MG63 (cell line): ENCODE measurements at regions not wholly inside any gene's neighbourhood (a gene's known extent, or its start where the extent isn't known, plus 50 kb on each side); places are given as distances from the start of the nearest gene placed in this dataset.
"Not testable (repeated sequence)": the region's sequence is repeated elsewhere in the genome, so short reads cannot be mapped to it uniquely, and the experiment has no call there.

Source experiments
- DNase-seq: peaks from one replicate; pipeline ENCODE4 v3.0.0-alpha.2; 2020
- H3K27me3 ChIP-seq: fragments of 250-450 bp; sonication (Bioruptor Pico); 2 replicates; pipeline ENCODE4 v1.5.1; 2020; ENCODE audit warnings: mild to moderate bottlenecking, moderate library complexity
- H3K36me3 ChIP-seq: fragments of 250-450 bp; sonication (Bioruptor Pico); 2 replicates; pipeline ENCODE4 v1.5.1; 2020; ENCODE audit warnings: mild to moderate bottlenecking, moderate library complexity
- H3K4me3 ChIP-seq: fragments of 250-450 bp; sonication (Bioruptor Pico); 2 replicates; pipeline ENCODE4 v1.5.1; 2020; ENCODE audit warnings: mild to moderate bottlenecking, moderate library complexity
- H3K9me3 ChIP-seq: fragments of 250-450 bp; sonication (Bioruptor Pico); 2 replicates; pipeline ENCODE4 v1.5.1; 2020; ENCODE audit warnings: mild to moderate bottlenecking, moderate library complexity

DNA sequence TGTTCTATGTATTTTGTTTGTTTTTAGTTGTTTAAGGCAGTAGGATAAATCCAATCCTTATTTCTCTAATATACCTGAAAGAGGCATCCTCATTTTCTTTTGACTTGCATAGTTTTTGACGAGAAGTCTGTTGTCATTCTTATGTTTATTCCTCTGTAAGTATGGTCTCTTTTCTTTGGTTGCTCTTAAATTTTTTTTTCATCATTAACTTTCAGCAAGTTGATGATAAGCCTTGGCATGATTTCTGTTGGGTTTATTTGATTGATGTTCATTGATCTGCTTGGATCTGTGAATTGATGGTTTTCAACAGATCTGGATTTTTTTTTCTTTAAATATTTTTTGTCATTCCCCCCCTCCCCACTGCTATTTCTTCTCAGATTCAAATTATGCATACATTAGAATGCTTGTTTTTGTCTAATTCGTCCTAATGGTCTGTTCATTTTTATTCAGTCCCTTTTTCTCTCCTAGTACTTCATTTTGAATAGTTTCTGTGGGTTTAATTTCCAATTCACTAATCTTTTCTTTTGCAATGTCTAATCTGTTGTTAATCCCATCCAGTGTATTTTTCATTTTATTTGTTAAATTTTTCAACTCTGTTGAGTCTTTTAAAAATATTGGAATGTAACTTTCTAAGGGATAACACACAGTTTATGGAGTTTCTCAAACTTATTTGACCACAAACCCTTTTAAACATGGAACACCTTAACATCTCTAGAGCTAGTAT is 495.9 kb downstream of the CSNK1G3 start:
- no peak overlapping the region for H3K4me3 ChIP-seq
- H3K9me3 ChIP-seq: peaks cover 30% of the 10 kb centered on the region
- no peak for DNase-seq
- no peaks in the 10 kb centered on the region for H3K27me3 ChIP-seq
- no peaks in the 10 kb centered on the region for H3K36me3 ChIP-seq

DNA sequence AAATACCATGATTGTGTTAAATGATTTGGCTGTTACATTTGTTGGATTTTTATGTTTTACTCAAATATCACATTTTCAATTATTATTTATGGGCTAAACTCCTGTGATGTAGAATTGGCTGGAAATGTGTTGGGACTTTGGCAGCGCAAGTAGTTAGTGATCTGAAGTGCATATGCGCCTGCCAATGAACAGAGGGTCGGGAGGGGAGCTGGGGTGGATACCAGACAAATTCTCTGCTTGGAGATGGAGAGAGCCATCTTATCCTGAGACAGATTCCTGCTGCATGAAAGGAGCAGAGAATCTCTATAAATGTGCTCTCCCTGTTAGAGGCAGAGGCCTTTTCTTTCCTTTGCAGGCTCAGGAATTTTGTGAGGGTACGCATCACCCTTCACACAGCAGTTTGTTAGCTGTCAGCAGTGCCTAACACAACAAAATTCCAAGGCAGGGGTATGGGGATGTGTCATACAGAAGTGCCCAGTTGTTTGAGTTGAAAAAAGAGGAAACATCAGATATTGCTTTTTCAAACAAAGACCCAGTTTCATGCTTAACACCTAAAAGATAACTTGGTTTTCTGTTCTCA is 489.1 kb downstream of the CSNK1G3 start:
- Histone ChIP-seq H3K36me3 (no peaks in the 10 kb centered on the region), H3K27me3 (no peaks in the 10 kb centered on the region), H3K9me3 (peaks cover 2% of the 10 kb centered on the region; the same call in 1 of the 2 replicates), H3K4me3 (no peak overlapping the region)
- no peak for DNase-seq

DNA sequence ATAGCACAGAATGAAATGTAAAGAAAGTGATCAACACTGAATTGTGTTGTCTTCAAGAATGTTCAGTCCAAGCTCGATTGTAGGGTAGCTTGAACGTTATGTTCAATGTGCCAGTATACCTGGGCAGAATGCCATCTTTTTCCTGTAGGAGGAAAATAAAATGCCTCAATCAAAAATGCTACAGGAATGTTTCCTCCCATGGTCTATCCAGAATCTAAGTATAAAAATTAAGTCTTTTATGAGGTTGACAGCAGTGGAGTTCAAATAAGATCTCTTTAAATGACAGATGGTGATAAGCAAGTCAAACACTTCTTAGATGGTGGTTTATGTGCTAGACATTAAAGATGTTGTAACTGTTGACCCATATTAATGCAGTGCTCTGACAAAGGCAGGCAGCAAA is 488.6 kb downstream of the CSNK1G3 start:
- Histone ChIP-seq H3K36me3 (no peaks in the 10 kb centered on the region), H3K9me3 (no peaks in the 10 kb centered on the region), H3K27me3 (no peaks in the 10 kb centered on the region), H3K4me3 (no peak overlapping the region)
- no peak for DNase-seq

- no peaks in the 10 kb centered on the region for H3K27me3 ChIP-seq
- DNase-seq: no peak
- no peaks in the 10 kb centered on the region for H3K36me3 ChIP-seq
- H3K4me3 ChIP-seq: no peak overlapping the region
- H3K9me3 ChIP-seq: no peaks in the 10 kb centered on the region
These were observed 485.7 kb downstream of the CSNK1G3 start for GRCh38 chr5:123997462-123998215.

DNA sequence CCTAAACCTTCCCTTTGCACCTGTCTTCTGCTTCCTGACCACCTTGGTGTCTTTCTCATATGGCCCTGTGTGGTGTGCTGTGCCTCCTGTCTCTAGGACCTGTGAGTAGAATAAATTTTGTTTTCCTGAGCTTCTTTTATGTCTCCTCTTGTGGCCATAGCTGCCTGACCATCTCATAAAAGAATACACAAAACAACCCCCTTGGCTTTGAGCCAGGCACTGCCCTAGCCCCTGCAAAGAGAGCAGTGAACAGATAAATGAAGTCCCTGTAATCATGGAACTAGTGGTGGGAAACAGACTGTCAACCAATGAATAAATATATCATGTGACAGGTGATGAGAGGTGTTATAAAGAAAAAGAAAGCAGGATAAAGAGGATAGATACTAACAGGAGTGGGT is 485.1 kb downstream of the CSNK1G3 start:
- H3K9me3 ChIP-seq: no peaks in the 10 kb centered on the region
- H3K4me3 ChIP-seq: no peak overlapping the region
- no peak for DNase-seq
- no peaks in the 10 kb centered on the region for H3K27me3 ChIP-seq
- no peaks in the 10 kb centered on the region for H3K36me3 ChIP-seq

GRCh38 chr5:123992641-123993040 is 480.7 kb downstream of the CSNK1G3 start:
- H3K27me3 ChIP-seq: no peaks in the 10 kb centered on the region
- H3K4me3 ChIP-seq: no peak overlapping the region
- no peak for DNase-seq
- H3K9me3 ChIP-seq: no peaks in the 10 kb centered on the region
- H3K36me3 ChIP-seq: no peaks in the 10 kb centered on the region

GRCh38 chr5:123987956-123988355 is 476.0 kb downstream of the CSNK1G3 start:
- Histone ChIP-seq H3K9me3 (peaks cover 3% of the 10 kb centered on the region; the same call in 1 of the 2 replicates), H3K4me3 (no peak overlapping the region)
- no peak for DNase-seq

GRCh38 chr5:123976379-123977033 is 464.5 kb downstream of the CSNK1G3 start:
- Histone ChIP-seq H3K4me3 (no peak overlapping the region), H3K9me3 (no peaks in the 10 kb centered on the region), H3K27me3 (no peaks in the 10 kb centered on the region), H3K36me3 (no peaks in the 10 kb centered on the region)
- no peak for DNase-seq

More at GRCh38 chr5:123987956-123988355, 476.0 kb downstream of the CSNK1G3 start:
- Histone ChIP-seq H3K36me3 (no peaks in the 10 kb centered on the region), H3K27me3 (no peaks in the 10 kb centered on the region)

DNA sequence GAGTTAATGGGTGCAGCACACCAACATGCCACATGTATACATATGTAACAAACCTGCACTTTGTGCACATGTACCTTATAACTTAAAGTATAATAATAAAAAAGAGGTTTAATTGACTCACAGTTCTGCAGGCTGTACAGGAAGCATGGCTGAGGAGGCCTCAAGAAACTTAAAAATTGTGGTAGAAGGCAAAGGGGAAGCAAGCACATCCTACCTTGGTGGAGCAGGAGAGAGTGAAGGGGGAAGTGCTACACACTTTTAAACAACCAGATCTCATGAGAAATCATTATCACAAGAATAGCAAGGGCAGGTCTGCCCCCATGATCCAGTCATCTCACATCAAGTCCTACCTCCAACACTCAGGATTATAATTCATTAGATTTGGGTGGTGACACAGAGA is 463.5 kb downstream of the CSNK1G3 start:
- not testable (repeated sequence) for DNase-seq, H3K27me3 ChIP-seq, H3K4me3 ChIP-seq, H3K36me3 ChIP-seq, H3K9me3 ChIP-seq

GRCh38 chr5:123966781-123967180 is 454.8 kb downstream of the CSNK1G3 start:
- Histone ChIP-seq H3K36me3 (no peaks in the 10 kb centered on the region), H3K9me3 (0 out of 2 replicates have a peak, but pooled peaks cover 2% of the 10 kb centered on the region), H3K4me3 (no peak overlapping the region), H3K27me3 (no peaks in the 10 kb centered on the region)
- DNase-seq: no peak

GRCh38 chr5:123965626-123966025 is 453.6 kb downstream of the CSNK1G3 start:
- H3K4me3 ChIP-seq: no peak overlapping the region
- no peaks in the 10 kb centered on the region for H3K27me3 ChIP-seq
- H3K36me3 ChIP-seq: no peaks in the 10 kb centered on the region
- H3K9me3 ChIP-seq: 0 out of 2 replicates have a peak, but pooled peaks cover 2% of the 10 kb centered on the region
- DNase-seq: no peak

DNA sequence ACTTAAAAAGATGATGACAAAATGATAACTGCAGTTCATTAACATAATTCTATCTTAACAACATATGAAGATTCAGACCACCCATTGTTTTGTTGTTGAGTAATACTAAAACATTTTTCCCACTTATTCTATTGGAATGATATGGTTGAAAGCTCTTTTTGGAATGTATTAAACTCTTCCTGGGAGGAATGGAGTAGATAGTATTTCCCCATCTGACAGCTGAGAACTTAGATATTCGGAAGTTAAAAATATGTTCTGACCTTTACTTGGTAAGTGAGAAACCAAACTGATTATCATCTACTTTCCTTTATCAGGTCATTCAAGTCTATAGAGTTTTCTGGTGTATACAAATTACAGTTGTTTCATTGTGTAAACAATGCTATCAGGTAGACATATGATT is 452.9 kb downstream of the CSNK1G3 start:
- no peaks in the 10 kb centered on the region for H3K27me3 ChIP-seq
- H3K36me3 ChIP-seq: no peaks in the 10 kb centered on the region
- H3K9me3 ChIP-seq: 0 out of 2 replicates have a peak, but pooled peaks cover 2% of the 10 kb centered on the region
- DNase-seq: no peak
- no peak overlapping the region for H3K4me3 ChIP-seq

GRCh38 chr5:123960526-123960925 is 448.5 kb downstream of the CSNK1G3 start:
- Histone ChIP-seq H3K4me3 (no peak overlapping the region), H3K27me3 (no peaks in the 10 kb centered on the region), H3K36me3 (no peaks in the 10 kb centered on the region), H3K9me3 (0 out of 2 replicates have a peak, but pooled peaks cover 6% of the 10 kb centered on the region)
- DNase-seq: no peak

- DNase-seq: peak; percentile 59
- Histone ChIP-seq H3K36me3 (no peaks in the 10 kb centered on the region), H3K4me3 (no peak overlapping the region), H3K27me3 (no peaks in the 10 kb centered on the region), H3K9me3 (peaks cover 9% of the 10 kb centered on the region; the same call in 1 of the 2 replicates)
These were observed 439.6 kb downstream of the CSNK1G3 start for GRCh38 chr5:123951582-123951977.

GRCh38 chr5:123950701-123951581 is 439.0 kb downstream of the CSNK1G3 start:
- peaks cover 4% of the 10 kb centered on the region; the same call in 1 of the 2 replicates for H3K9me3 ChIP-seq
- no peaks in the 10 kb centered on the region for H3K27me3 ChIP-seq
- no peak for DNase-seq
- H3K36me3 ChIP-seq: no peaks in the 10 kb centered on the region
- no peak overlapping the region for H3K4me3 ChIP-seq

DNA sequence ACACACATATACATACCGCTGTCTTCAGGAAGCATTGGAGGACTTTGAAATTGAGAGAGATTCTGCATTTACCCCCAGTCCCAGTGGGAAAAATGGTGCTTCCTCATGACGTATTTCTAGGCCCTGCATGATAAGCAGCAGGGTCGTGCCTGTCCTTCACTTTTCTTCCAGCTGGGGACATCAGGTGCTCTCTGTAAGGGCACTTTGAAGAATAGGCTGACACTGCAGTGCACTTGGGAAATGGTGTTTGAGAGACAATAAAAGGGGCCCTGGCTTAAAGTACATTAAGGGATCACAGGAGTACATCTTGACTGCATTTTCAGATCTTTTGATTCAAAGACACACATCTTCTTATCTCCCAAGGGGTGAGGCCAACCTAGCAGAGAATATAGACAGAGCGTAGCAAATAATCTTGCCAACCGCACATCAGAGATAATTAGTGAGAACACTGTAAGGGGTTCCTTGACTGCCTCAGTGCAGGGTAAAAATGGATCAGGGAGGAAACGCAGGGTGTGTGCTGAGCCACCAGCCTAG is 437.9 kb downstream of the CSNK1G3 start:
- H3K9me3 ChIP-seq: peaks cover 4% of the 10 kb centered on the region; the same call in 1 of the 2 replicates
- DNase-seq: no peak
- no peaks in the 10 kb centered on the region for H3K27me3 ChIP-seq
- H3K36me3 ChIP-seq: no peaks in the 10 kb centered on the region
- no peak overlapping the region for H3K4me3 ChIP-seq
